ENCODE measurements at regions not wholly inside any gene's neighbourhood (a gene's known extent, or its start where the extent isn't known, plus 50 kb on each side); places are given as distances from the start of the nearest gene placed in this dataset.

DNA sequence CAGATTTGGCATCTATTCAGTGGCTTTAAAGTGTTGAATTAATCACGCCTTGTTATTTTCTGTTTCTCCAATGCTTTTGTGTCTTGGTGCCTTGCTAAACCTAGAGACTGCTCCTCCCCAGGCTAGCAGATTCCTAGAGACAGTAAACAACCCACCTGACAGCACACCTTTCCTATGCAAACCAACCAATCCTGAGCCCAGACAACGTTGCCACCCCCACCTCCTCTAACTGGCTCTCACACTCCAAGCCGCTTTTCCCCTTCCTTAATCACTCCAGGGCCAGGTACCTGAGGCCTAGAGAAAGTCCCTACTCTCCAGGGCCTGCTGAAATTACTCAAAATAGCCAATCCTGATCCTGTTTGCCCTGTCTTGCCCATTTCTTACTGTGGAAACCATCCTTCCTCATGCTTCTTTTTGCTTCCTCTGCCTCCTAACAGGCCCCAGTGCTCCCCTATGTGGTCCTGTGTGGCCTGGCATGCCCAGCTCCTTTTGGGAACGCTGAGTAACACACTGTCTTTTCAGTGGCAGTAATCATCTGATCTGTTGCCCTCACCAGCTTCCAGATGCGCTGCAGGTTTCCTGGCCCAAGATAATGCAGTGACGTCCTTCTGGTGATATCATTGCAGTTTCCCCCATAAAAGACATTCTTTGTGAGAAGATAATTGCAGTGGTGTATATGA is 53.4 kb downstream of the GAS1 start:
- DNase-seq (ENCODE audit: low spot score), result no peak

GRCh38 chr9:86892576-86892975 is 54.7 kb downstream of the GAS1 start:
- DNase-seq (ENCODE audit: low spot score), result no peak

DNA sequence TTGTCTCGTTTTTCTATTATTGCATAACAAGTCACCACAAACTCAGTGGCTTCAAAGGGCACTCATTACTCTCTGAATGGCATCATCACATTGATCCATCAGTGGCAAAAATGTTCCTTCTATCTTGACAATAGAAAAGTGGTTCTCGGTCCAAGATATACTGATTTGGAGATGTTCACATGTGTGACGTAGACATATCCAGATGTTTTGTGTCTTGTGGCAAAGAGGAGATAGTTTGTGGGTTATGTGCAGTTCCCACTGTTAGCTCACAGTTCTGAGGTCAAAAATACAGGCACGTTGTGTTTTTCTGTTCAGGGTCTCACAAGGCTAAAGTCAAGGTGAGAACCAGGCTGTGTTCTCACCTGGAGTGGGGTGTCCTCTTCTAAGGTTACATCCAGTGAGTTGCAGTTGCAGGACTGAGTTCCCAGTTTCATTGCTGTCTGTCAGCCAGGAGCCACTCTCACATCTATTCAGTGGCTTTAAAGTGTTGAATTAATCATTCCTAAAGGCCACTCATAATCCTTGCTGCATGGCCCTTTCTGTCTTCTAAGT is 55.3 kb downstream of the GAS1 start:
- no peak for DNase-seq (ENCODE audit: low spot score)

DNA sequence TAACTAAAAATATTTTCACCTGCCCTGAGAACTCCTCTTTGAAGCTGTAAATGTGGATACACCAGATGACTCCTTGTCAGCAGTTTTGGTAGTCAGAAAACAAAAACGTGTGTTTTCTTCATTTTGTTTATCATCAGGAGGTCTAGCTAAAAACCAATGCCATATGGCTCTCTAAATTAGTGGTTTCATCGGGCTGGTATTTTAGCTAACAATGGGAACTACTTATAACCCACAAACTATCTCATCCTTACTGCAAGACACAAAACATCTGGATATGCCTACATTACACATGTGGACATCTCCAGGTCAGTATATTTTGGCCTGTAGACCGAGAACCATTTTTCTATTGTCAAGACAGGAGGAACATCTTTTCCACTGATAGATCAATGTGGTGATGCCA is 56.2 kb downstream of the GAS1 start:
- DNase-seq (ENCODE audit: low spot score), result no peak

GRCh38 chr9:86885232-86885631 is 62.1 kb downstream of the GAS1 start:
- no peak for DNase-seq (ENCODE audit: low spot score)

- DNase-seq (ENCODE audit: low spot score), result no peak
Measured at GRCh38 chr9:86876621-86877196, 70.6 kb downstream of the GAS1 start.

GRCh38 chr9:86868616-86869015 is 78.7 kb downstream of the GAS1 start:
- DNase-seq (ENCODE audit: low spot score), result no peak

DNA sequence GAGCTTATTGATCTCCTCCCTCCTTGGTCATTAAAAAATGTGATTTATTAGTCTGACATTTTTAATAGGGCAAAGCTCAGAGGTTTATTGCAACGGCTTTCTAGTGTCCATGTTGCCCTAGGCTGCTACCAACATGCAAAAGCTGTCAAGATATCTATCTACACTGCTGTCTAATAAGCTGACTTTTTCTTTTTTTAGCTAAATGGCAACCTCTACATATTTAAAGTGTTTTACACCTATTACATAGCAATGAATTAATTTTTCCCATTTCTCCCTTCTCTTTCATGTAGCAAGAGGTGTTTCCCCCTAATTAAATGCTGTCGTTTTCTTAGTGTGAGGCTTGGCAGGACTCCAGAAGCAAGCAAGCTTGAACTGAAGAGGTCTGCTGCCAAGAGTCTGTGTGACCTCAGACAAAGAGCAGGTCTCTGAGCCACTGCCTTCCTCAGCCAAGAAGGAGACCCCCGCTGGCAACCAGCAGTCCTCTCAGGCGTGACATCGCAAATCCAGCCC is 79.4 kb downstream of the GAS1 start:
- no peak for DNase-seq (ENCODE audit: low spot score)

GRCh38 chr9:86865952-86866351 is 81.4 kb downstream of the GAS1 start:
- DNase-seq (ENCODE audit: low spot score), result no peak

DNA sequence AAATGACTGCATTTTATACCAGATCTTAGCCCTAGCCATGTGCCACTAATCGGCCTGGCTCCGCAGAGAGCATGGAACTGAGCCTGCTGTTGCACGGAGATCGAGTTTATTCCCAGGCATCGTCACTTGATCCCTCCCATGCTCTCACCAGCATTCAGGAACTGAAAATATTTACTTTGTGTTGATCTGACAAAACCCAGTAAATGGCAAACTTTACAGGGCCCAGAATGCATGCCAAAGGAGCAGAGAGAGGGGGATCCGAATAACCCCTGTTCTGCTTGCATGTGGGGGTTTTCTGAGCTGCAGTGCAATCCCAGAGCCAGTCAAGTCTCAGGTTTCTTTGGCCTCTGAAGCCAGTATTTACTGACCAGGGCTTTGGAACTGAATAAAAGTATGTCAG is 87.3 kb downstream of the GAS1 start:
- DNase-seq (ENCODE audit: low spot score), result no peak

DNA sequence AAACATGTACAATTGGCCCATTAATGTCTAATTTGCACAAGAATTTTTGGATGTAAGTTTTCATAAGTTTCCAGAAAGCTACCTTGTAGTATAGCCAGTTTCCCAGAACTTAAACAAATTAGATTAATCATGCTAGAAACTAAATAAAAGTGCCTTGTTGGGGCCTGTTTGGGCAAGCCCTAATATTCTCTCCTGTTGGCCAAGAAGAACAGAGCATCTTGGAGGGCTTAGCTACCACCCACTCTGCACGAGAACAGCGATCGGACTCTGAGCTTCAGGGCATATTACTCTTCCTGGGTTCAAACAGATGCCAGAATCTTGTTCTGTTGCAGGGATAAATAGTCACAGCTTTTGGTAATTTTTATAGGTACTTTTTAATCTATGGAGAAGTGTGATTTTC is 88.2 kb downstream of the GAS1 start:
- DNase-seq (ENCODE audit: low spot score), result no peak

DNA sequence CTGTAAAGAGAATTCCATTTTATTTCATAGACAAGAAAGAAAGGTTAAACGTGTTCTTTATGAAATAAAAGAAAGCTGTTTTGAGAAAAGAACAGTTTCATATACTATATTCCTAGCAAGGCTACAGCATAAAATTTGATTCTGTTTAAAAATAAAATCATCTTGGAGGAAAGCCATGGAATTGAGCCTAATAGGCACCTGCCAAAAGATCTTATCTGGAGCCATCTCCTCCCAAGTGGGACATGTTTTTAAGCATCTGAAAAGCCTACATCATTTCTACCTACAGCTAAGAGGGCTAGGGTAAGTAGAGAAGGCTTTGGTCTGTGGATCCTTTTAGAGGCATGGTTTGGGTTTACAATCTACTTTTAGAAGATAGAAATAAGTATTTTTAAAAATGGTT is 89.3 kb downstream of the GAS1 start:
- DNase-seq (ENCODE audit: low spot score), result no peak

DNA sequence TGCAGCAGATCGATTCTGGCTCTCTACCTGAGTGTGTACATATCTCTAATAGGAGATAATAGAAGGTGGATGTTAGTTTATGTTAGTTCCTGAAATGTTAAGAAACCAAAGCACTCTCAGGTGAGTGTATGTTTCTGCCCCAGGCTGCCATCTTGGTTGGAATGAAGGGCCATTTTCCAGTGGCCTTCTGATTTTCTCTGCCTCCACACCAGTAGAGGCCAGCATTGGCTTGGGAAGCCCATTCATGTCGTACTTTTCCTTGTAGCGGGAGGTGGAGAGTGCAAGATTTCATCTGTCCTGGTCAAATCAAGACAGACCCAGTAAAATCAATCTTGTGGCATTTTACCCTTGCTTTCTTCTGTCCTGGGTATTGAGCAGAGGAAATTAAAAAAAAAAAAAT is 91.0 kb downstream of the GAS1 start:
- no peak for DNase-seq (ENCODE audit: low spot score)

GRCh38 chr9:86854898-86855523 is 92.3 kb downstream of the GAS1 start:
- no peak for DNase-seq (ENCODE audit: low spot score)

- no peak for DNase-seq (ENCODE audit: low spot score)
Measured at GRCh38 chr9:86846656-86847055, 100.7 kb downstream of the GAS1 start.

- no peak for DNase-seq (ENCODE audit: low spot score)
Measured at GRCh38 chr9:86843206-86843605, 104.1 kb downstream of the GAS1 start.

- no peak for DNase-seq (ENCODE audit: low spot score)
Measured at GRCh38 chr9:86842573-86842972, 104.7 kb downstream of the GAS1 start.

DNA sequence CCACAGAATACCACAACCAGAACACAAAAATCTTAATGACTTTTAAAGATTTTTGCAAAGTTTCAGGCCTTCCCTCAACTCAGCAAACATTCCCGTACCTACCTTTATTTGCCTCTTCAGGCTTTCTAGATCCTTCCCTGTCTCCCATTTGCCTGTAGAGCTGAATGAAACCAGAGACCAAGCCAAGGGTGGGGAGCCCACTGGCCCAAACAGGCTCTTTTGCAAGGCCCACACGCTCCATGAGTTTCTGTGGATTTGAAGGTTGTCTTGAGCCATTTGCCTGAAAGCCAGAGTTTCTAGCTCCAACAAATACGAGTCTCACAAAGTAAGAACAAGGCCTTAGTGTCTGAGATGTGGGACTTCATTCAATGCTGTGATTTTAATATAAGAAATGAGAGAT is 107.8 kb downstream of the GAS1 start:
- no peak for DNase-seq (ENCODE audit: low spot score)

DNA sequence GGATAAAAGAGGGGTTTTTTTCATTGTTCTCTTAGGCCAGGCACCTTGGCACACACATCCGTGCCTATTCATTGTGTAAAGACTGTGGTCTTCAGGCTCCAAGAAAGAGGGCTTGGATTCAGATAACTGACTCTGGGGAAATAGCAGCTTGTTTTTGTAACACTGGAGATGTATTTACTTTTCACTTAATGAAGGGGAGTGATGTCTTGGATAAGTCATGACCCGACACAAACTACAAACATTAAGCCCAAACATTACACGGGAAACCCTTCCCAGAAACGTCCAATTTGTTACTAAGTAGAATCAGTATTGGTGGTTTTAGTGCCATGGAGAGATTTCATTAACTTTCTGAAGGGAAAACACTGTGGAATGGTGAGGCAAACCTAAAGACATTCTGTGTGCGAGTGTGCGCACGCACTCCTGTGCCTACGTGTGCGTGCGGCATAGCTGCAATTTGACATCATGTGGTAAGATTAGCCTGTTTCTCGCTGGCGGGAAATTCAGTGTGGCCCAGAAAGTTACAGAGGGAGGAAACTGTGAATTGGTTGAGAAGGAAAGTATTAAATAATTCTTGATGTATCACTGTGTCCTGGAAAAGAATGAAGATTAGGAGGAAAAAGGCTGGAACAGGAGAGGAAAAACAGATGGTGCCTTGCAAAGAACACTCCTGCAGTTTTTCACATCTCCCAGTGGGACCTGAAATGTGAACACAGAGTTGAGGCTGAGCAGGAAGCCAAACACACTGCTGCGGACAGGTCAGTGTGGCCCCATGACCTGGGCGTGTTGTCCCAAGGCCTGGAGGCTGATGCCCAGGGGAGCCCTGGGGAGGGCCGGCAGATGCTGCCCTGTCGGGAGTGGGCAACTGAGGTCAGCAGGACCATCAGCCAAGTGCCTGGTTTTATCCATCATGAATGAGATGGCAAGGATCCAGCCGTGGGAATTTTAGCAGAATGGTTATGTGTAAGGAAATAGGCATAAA is 108.5 kb downstream of the GAS1 start:
- DNase-seq (ENCODE audit: low spot score), result no peak

DNA sequence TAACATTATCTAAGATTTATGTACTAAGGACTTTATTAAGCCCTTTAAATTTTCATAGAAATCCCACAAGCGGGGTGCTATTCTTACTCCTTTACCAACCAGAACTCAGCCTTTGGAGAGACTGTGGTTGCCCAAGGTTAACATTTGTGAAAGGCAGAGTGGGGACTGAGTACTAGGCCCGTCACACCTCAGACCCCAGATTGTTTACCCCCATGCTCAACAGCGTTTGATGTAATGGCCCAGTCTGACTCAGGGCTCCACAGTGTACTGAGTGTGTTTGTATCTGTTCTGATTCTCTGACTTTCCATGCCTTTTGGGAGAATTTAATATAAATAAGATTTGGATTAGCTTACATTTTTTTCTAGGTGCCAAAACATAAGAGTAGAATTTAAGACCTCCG is 110.0 kb downstream of the GAS1 start:
- no peak for DNase-seq (ENCODE audit: low spot score)

DNA sequence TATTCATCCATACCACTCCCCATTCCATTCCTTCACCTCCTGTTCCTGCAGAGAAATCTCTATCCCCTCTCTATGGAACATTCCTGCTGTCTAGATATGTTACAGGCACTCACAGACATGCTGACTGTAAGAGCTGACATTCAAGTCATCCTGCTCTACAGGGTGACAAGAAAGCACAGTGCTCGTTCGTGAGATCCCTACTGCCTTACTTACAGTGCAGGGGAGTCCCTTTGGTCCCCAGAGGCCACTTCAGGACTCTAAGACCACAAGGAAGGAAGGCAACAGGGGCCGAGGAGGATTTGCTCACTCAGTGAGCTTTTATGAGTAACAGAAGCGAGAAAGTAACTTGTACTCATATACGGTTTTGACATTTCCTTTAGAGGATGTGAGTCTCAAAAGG is 110.5 kb downstream of the GAS1 start:
- DNase-seq (ENCODE audit: low spot score), result no peak

DNA sequence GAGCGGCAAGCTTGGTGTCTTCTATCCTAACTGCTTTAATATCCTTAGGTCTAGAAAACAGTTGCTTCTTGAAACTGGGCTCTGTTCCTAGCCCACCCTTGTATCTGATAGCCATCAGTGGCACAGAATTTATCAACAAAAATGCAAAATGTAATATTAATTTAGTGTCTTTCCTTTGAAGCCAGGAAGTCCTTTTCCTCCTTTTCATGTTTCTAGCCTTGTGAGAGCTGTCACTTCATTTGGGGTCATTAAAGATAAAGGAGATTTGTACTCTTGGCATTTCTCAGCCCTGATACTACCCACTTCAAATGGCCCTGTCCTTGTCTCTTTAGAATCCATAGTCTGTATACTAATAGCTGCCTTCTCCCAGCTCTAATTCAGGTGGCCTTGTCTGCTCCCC is 111.0 kb downstream of the GAS1 start:
- DNase-seq (ENCODE audit: low spot score), result no peak

All from CD4-positive, alpha-beta T cell treated with Interleukin-6 at 100 ng/mL for 8 hours (primary cell).